Testis (tissue), 2 donors: ENCODE measurements at regions not wholly inside any gene's neighbourhood (a gene's known extent, or its start where the extent isn't known, plus 50 kb on each side); places are given as distances from the start of the nearest gene placed in this dataset.

Experiments used
- DNase-seq: peaks from one replicate; pipeline ENCODE4 v3.0.0-alpha.2; 2019
- H3K27ac ChIP-seq, 2 donors: fragments of 200-600 bp; sonication (generic); one replicate each; pipeline ENCODE4 v1.5.1; 2019
- H3K27me3 ChIP-seq: fragments of 200-600 bp; sonication (generic); one replicate; pipeline ENCODE4 v1.5.1; 2019
- H3K36me3 ChIP-seq: fragments of 200-600 bp; sonication (generic); one replicate; pipeline ENCODE4 v1.5.1; 2017; ENCODE audit warnings: low read depth; ENCODE audit errors: missing control alignments
- H3K4me1 ChIP-seq: fragments of 200-600 bp; sonication (generic); one replicate; pipeline ENCODE4 v1.5.1; 2019
- H3K4me3 ChIP-seq, 2 donors: fragments of 200-600 bp; sonication (generic); one replicate each; pipeline ENCODE4 v1.5.1; 2017 to 2019
- H3K9me3 ChIP-seq: fragments of 200-600 bp; sonication (generic); one replicate; pipeline ENCODE4 v1.5.1; 2017
- POLR2A ChIP-seq: fragments of 450-650 bp; IDR thresholded peaks from one replicate; pipeline ENCODE4 v1.6.1; 2017; ENCODE audit warnings: antibody characterized with exemption, mild to moderate bottlenecking, moderate library complexity
- WGBS, 2 donors: methylation state at CpG; one replicate each; pipeline ENCODE4 v1.1.5; 2018; 5-methylcytosine and 5-hydroxymethylcytosine counted together
- intact Hi-C: fragments of 100-400 bp; cut with DNase I; formaldehyde crosslinking; loops from one replicate; pipeline ENCODE4 v1.15.1; 2023; ENCODE audit warnings: low total_unique reads
- TF ChIP-seq, protein P1 (sequence below), 3 experiments: fragments of 450-650 bp in 2 of 3; fragments of 200-600 bp in 1 of 3; sonication (generic) in 1 of 3; IDR thresholded peaks; one replicate each; pipeline ENCODE4 v1.5.1; 2016 to 2019; ENCODE audit warnings: antibody characterized with exemption in 3 of 3, mild to moderate bottlenecking in 2 of 3, moderate library complexity in 1 of 3

DNA sequence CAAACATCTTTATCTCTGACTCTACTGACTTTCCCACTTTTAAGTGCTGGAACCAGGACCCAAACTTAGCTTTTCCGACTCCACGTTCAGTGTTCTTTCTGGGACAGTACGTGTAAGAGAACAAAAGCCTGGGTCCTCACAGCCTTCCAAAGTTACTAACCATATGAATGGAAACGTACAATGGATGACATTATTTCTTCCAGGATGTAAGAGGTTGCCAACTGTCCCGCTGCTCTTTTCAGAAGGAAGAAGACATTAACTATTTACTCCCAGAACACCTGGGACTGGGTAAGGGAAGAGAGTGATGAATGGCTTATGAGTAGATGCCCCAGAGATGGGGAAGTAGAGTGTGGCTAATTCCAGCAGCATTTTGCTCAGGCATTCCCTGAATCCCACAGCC lies 114.7 kb downstream of the TRAPPC11 start:
- H3K27ac ChIP-seq = no peak overlapping the region
- H3K9me3 ChIP-seq = no peaks in the 10 kb centered on the region
- H3K4me1 ChIP-seq = no peaks in the 10 kb centered on the region
- no peaks in the 10 kb centered on the region for H3K27me3 ChIP-seq
- WGBS, 2 donors = 44 to 56% methylated on average over 5 of the region's 5 CpGs
- intact Hi-C loops = no loop called here
- TF ChIP-seq, protein P1, sequence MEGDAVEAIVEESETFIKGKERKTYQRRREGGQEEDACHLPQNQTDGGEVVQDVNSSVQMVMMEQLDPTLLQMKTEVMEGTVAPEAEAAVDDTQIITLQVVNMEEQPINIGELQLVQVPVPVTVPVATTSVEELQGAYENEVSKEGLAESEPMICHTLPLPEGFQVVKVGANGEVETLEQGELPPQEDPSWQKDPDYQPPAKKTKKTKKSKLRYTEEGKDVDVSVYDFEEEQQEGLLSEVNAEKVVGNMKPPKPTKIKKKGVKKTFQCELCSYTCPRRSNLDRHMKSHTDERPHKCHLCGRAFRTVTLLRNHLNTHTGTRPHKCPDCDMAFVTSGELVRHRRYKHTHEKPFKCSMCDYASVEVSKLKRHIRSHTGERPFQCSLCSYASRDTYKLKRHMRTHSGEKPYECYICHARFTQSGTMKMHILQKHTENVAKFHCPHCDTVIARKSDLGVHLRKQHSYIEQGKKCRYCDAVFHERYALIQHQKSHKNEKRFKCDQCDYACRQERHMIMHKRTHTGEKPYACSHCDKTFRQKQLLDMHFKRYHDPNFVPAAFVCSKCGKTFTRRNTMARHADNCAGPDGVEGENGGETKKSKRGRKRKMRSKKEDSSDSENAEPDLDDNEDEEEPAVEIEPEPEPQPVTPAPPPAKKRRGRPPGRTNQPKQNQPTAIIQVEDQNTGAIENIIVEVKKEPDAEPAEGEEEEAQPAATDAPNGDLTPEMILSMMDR (IDR thresholded peaks at IDR 0.05) = no peak
- TF ChIP-seq POLR2A = no peak
- no peaks in the 10 kb centered on the region for H3K36me3 ChIP-seq
- DNase-seq = no peak
- H3K4me3 ChIP-seq = no peak overlapping the region

DNA sequence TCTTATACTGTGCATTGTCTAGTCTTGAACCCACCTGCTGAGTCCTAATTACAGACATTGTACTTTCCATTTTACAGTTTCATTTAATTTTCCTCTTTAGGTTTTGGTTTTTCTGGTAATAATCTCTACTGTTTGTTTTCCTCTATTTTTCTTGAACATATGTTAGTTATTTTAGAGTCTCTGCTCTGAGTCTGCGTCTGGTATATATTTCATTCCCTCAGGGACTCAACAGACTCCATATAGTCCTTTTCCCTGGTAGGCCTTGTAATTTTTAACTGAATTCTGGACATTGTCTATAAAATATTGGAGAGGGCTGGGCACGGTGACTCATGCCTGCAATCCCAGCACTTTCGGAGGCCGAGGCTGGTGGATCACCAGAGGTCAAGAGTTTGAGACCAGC lies 121.8 kb upstream of the STOX2 start:
- H3K36me3 ChIP-seq = no peaks in the 10 kb centered on the region
- no peaks in the 10 kb centered on the region for H3K9me3 ChIP-seq
- TF ChIP-seq, protein P1 (IDR thresholded peaks at IDR 0.05) = no peak
- TF ChIP-seq POLR2A = no peak
- WGBS, 2 donors = 96 to 97% methylated on average over 4 of the region's 4 CpGs
- no peaks in the 10 kb centered on the region for H3K27me3 ChIP-seq
- H3K27ac ChIP-seq = no peak overlapping the region
- H3K4me3 ChIP-seq = no peak overlapping the region
- intact Hi-C loops = no loop called here
- no peaks in the 10 kb centered on the region for H3K4me1 ChIP-seq
- DNase-seq = no peak

DNA sequence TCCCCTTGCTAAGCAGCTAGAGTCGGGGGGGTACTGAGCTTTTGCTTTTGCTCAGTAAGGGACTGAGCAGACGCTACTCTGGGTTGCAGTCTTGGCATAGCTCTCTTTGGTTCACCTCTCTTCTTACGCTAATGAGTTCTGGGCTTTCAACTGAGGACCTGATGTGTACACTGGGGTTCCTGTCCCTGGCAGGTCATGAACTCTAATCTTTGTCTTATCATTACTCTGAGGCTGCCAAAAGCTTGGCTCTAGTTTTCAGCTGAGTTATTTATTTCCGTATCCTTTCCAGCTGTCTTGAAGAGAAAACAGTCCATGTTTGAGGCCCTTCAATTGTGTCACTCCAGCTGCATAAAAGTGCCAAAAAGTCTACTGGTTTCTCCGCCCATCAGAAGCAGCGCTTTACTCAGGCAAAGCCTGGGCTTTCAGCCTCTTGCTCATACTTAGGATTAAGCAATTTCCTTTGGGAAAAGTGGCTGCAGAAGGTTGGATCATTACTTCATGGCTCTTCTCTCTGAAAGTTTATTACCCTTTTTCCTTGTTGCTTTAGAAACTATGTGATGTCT lies 121.0 kb upstream of the STOX2 start:
- Histone ChIP-seq H3K4me1 (no peaks in the 10 kb centered on the region), H3K27ac (no peak overlapping the region), H3K36me3 (no peaks in the 10 kb centered on the region), H3K9me3 (no peaks in the 10 kb centered on the region), H3K4me3 (no peak overlapping the region), H3K27me3 (no peaks in the 10 kb centered on the region)
- TF ChIP-seq, protein P1 (IDR thresholded peaks at IDR 0.05) = no peak
- WGBS, 2 donors = 50 to 68% methylated on average over 6 of the region's 6 CpGs
- DNase-seq = no peak
- intact Hi-C loops = no loop called here

DNA sequence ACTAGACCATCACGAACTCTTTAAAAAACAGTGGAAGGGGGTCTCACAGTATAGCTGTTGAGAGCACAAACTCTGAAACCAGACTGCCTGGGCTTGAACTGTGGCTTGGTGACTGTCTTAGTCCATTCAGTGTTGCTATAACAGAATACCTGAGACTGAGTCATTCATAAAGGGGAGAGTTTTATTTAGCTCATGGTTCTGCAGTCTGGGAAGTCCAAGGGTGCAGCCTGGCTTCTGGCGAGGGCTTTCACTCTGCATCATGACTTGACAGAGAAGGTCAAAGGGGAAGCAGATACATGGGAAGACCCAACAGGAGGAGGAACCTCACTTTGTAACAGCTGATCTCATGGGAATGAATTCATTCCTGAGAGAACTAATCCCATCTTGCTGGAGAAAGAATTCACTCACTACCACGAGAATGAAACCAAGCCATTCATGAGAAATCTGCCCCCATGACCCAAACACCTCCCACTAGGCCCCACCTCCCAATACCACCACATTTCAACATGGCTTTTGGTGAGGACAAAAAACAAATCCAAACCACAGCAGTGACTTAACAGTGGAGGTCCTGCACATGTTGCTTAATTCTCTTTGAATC lies 116.7 kb upstream of the STOX2 start:
- TF ChIP-seq, protein P1 (IDR thresholded peaks at IDR 0.05) = no peak
- TF ChIP-seq POLR2A = no peak
- no peaks in the 10 kb centered on the region for H3K27me3 ChIP-seq
- no peak overlapping the region for H3K4me3 ChIP-seq
- H3K9me3 ChIP-seq = no peaks in the 10 kb centered on the region
- H3K36me3 ChIP-seq = no peaks in the 10 kb centered on the region
- H3K27ac ChIP-seq = no peak overlapping the region
- DNase-seq = no peak
- H3K4me1 ChIP-seq = no peaks in the 10 kb centered on the region
- 76 to 91% methylated on average over 3 of the region's 3 CpGs for WGBS, 2 donors
- intact Hi-C loops = no loop called here

DNA sequence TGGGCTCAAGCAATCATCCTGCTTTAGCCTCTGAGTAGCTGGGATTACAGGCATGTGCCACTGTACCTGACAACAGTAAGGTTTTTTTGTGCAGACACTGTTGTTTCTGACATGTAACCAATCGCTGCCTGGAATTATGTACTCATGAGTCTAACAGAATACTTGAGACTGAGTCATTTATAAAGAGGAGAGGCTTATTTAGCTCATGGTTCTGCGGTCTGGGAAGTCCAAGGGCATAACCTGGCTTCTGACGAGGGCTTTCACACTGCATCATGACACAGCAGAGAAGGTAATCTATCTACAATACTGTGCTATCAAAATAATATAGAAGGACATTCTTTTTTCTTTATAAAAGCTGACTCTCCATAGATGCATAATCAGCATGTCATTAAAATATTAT lies 115.5 kb upstream of the STOX2 start:
- TF ChIP-seq POLR2A = no peak
- no peaks in the 10 kb centered on the region for H3K27me3 ChIP-seq
- DNase-seq = no peak
- 94 to 98% methylated on average over 3 of the region's 3 CpGs for WGBS, 2 donors
- H3K27ac ChIP-seq = no peak overlapping the region
- no peak overlapping the region for H3K4me3 ChIP-seq
- intact Hi-C loops = no loop called here
- no peaks in the 10 kb centered on the region for H3K4me1 ChIP-seq
- H3K9me3 ChIP-seq = no peaks in the 10 kb centered on the region
- H3K36me3 ChIP-seq = no peaks in the 10 kb centered on the region
